ENCODE measurements at regions not wholly inside any gene's neighbourhood (a gene's known extent, or its start where the extent isn't known, plus 50 kb on each side); places are given as distances from the start of the nearest gene placed in this dataset.

GRCh38 chr1:38563942-38564735, 295.4 kb downstream of the RRAGC start:
- H3K27ac ChIP-seq (ENCODE audit: low read depth, low read length): no peak overlapping the region
- no peaks in the 10 kb centered on the region for H3K36me3 ChIP-seq (ENCODE audit: insufficient read depth, low read length)
- H2AFZ ChIP-seq (ENCODE audit: low read length, unreplicated experiment): no peak overlapping the region
- no peaks in the 10 kb centered on the region for H3K4me1 ChIP-seq (ENCODE audit: control insufficient read depth, insufficient read depth, low read length, unreplicated experiment)
- no peak overlapping the region for H3K4me3 ChIP-seq (ENCODE audit: low read depth, low read length)
- H3K79me2 ChIP-seq (ENCODE audit: control insufficient read depth, insufficient read depth, low read length, unreplicated experiment): no peaks in the 10 kb centered on the region
- peaks cover 17% of the 10 kb centered on the region; the same call in 1 of the 2 replicates for H3K27me3 ChIP-seq (ENCODE audit: insufficient read depth, low read length)

DNA sequence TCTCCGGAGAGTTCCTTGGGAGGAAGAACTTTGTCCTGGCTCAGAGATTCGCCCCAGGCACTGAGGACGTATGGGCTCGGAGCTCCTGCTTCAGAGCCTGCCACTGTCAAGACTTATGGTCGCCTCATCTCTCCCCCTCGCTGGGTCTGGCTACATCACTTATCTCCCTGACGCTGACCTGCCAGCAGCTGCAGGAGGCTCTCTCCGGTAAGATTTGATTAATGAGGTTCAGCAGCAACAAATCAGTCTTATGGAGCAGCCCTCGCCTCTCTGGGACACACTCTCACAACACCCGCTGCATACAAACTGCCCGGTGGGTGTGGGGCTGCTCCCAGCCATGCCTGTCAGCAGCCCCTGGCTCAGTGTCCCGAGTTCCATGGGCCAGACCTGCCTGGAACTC, 297.8 kb downstream of the RRAGC start:
- Histone ChIP-seq H3K79me2 (ENCODE audit: control insufficient read depth, insufficient read depth, low read length, unreplicated experiment) (no peaks in the 10 kb centered on the region), H3K4me3 (ENCODE audit: low read depth, low read length) (no peak overlapping the region), H3K27me3 (ENCODE audit: insufficient read depth, low read length) (peaks cover 21% of the 10 kb centered on the region; the same call in 1 of the 2 replicates), H3K4me1 (ENCODE audit: control insufficient read depth, insufficient read depth, low read length, unreplicated experiment) (no peaks in the 10 kb centered on the region), H3K27ac (ENCODE audit: low read depth, low read length) (no peak overlapping the region), H3K36me3 (ENCODE audit: insufficient read depth, low read length) (no peaks in the 10 kb centered on the region), H2AFZ (ENCODE audit: low read length, unreplicated experiment) (no peak overlapping the region)

- H3K4me1 ChIP-seq (ENCODE audit: control insufficient read depth, insufficient read depth, low read length, unreplicated experiment): no peaks in the 10 kb centered on the region
- H3K4me3 ChIP-seq (ENCODE audit: low read depth, low read length): no peak overlapping the region
- H3K36me3 ChIP-seq (ENCODE audit: insufficient read depth, low read length): no peaks in the 10 kb centered on the region
- H3K27me3 ChIP-seq (ENCODE audit: insufficient read depth, low read length): peaks cover 21% of the 10 kb centered on the region; the same call in 1 of the 2 replicates
- no peak overlapping the region for H3K27ac ChIP-seq (ENCODE audit: low read depth, low read length)
- H3K79me2 ChIP-seq (ENCODE audit: control insufficient read depth, insufficient read depth, low read length, unreplicated experiment): no peaks in the 10 kb centered on the region
- no peak overlapping the region for H2AFZ ChIP-seq (ENCODE audit: low read length, unreplicated experiment)
These were observed 298.5 kb downstream of the RRAGC start for GRCh38 chr1:38561110-38561509.

- Histone ChIP-seq H2AFZ (ENCODE audit: low read length, unreplicated experiment) (no peak overlapping the region), H3K4me1 (ENCODE audit: control insufficient read depth, insufficient read depth, low read length, unreplicated experiment) (no peaks in the 10 kb centered on the region)
These were observed 299.1 kb downstream of the RRAGC start for GRCh38 chr1:38560457-38560856.

GRCh38 chr1:38559446-38560165, 300.0 kb downstream of the RRAGC start:
- Histone ChIP-seq H3K36me3 (ENCODE audit: insufficient read depth, low read length) (no peaks in the 10 kb centered on the region), H3K4me1 (ENCODE audit: control insufficient read depth, insufficient read depth, low read length, unreplicated experiment) (no peaks in the 10 kb centered on the region), H3K79me2 (ENCODE audit: control insufficient read depth, insufficient read depth, low read length, unreplicated experiment) (no peaks in the 10 kb centered on the region), H2AFZ (ENCODE audit: low read length, unreplicated experiment) (no peak overlapping the region), H3K4me3 (ENCODE audit: low read depth, low read length) (no peak overlapping the region), H3K27me3 (ENCODE audit: insufficient read depth, low read length) (peaks cover 21% of the 10 kb centered on the region; the same call in 1 of the 2 replicates), H3K27ac (ENCODE audit: low read depth, low read length) (no peak overlapping the region)

More at GRCh38 chr1:38560457-38560856, 299.1 kb downstream of the RRAGC start:
- Histone ChIP-seq H3K4me3 (ENCODE audit: low read depth, low read length) (no peak overlapping the region), H3K27me3 (ENCODE audit: insufficient read depth, low read length) (peaks cover 21% of the 10 kb centered on the region; the same call in 1 of the 2 replicates), H3K36me3 (ENCODE audit: insufficient read depth, low read length) (no peaks in the 10 kb centered on the region), H3K27ac (ENCODE audit: low read depth, low read length) (no peak overlapping the region), H3K79me2 (ENCODE audit: control insufficient read depth, insufficient read depth, low read length, unreplicated experiment) (no peaks in the 10 kb centered on the region)

- no peak overlapping the region for H3K4me3 ChIP-seq (ENCODE audit: low read depth, low read length)
- no peaks in the 10 kb centered on the region for H3K4me1 ChIP-seq (ENCODE audit: control insufficient read depth, insufficient read depth, low read length, unreplicated experiment)
- no peaks in the 10 kb centered on the region for H3K79me2 ChIP-seq (ENCODE audit: control insufficient read depth, insufficient read depth, low read length, unreplicated experiment)
- H3K27me3 ChIP-seq (ENCODE audit: insufficient read depth, low read length): peaks cover 21% of the 10 kb centered on the region; the same call in 1 of the 2 replicates
- no peak overlapping the region for H3K27ac ChIP-seq (ENCODE audit: low read depth, low read length)
- no peaks in the 10 kb centered on the region for H3K36me3 ChIP-seq (ENCODE audit: insufficient read depth, low read length)
- H2AFZ ChIP-seq (ENCODE audit: low read length, unreplicated experiment): no peak overlapping the region
These were observed 300.8 kb downstream of the RRAGC start for GRCh38 chr1:38558500-38559445.

GRCh38 chr1:38558055-38558454, 301.5 kb downstream of the RRAGC start:
- Histone ChIP-seq H3K27ac (ENCODE audit: low read depth, low read length) (no peak overlapping the region), H3K36me3 (ENCODE audit: insufficient read depth, low read length) (no peaks in the 10 kb centered on the region), H3K79me2 (ENCODE audit: control insufficient read depth, insufficient read depth, low read length, unreplicated experiment) (no peaks in the 10 kb centered on the region), H3K27me3 (ENCODE audit: insufficient read depth, low read length) (peaks cover 21% of the 10 kb centered on the region; the same call in 1 of the 2 replicates), H2AFZ (ENCODE audit: low read length, unreplicated experiment) (no peak overlapping the region), H3K4me1 (ENCODE audit: control insufficient read depth, insufficient read depth, low read length, unreplicated experiment) (no peaks in the 10 kb centered on the region), H3K4me3 (ENCODE audit: low read depth, low read length) (no peak overlapping the region)

- Histone ChIP-seq H3K27me3 (ENCODE audit: insufficient read depth, low read length) (peaks cover 15% of the 10 kb centered on the region; the same call in 1 of the 2 replicates), H3K79me2 (ENCODE audit: control insufficient read depth, insufficient read depth, low read length, unreplicated experiment) (no peaks in the 10 kb centered on the region), H3K4me3 (ENCODE audit: low read depth, low read length) (no peak overlapping the region), H3K4me1 (ENCODE audit: control insufficient read depth, insufficient read depth, low read length, unreplicated experiment) (no peaks in the 10 kb centered on the region), H2AFZ (ENCODE audit: low read length, unreplicated experiment) (no peak overlapping the region), H3K27ac (ENCODE audit: low read depth, low read length) (no peak overlapping the region), H3K36me3 (ENCODE audit: insufficient read depth, low read length) (no peaks in the 10 kb centered on the region)
These were observed 304.0 kb downstream of the RRAGC start for GRCh38 chr1:38555594-38555993.

DNA sequence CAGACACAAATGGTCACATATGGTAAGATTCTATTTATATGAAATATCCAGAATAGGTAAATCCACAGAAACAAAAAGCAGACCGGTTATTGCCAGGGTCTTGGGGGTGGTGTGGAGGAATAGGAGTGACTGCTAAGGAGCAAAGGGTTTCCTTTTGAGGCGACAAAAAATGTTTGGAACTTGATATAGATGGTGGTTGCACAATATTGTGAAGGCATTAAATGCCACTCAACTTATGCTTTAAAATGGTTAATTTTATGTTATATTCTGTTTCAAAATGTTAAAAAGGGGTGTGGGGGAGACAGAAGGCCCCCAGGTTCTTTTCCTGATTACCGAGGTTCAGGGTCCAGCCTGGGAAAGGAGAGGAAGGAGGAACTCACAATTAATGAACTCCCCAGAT, 304.4 kb downstream of the RRAGC start:
- H3K27ac ChIP-seq (ENCODE audit: low read depth, low read length): no peak overlapping the region
- no peak overlapping the region for H3K4me3 ChIP-seq (ENCODE audit: low read depth, low read length)
- no peaks in the 10 kb centered on the region for H3K79me2 ChIP-seq (ENCODE audit: control insufficient read depth, insufficient read depth, low read length, unreplicated experiment)
- H2AFZ ChIP-seq (ENCODE audit: low read length, unreplicated experiment): no peak overlapping the region
- peaks cover 12% of the 10 kb centered on the region; the same call in 1 of the 2 replicates for H3K27me3 ChIP-seq (ENCODE audit: insufficient read depth, low read length)
- no peaks in the 10 kb centered on the region for H3K36me3 ChIP-seq (ENCODE audit: insufficient read depth, low read length)
- H3K4me1 ChIP-seq (ENCODE audit: control insufficient read depth, insufficient read depth, low read length, unreplicated experiment): no peaks in the 10 kb centered on the region
